ENCODE measurements at regions not wholly inside any gene's neighbourhood (a gene's known extent, or its start where the extent isn't known, plus 50 kb on each side); places are given as distances from the start of the nearest gene placed in this dataset.

DNA sequence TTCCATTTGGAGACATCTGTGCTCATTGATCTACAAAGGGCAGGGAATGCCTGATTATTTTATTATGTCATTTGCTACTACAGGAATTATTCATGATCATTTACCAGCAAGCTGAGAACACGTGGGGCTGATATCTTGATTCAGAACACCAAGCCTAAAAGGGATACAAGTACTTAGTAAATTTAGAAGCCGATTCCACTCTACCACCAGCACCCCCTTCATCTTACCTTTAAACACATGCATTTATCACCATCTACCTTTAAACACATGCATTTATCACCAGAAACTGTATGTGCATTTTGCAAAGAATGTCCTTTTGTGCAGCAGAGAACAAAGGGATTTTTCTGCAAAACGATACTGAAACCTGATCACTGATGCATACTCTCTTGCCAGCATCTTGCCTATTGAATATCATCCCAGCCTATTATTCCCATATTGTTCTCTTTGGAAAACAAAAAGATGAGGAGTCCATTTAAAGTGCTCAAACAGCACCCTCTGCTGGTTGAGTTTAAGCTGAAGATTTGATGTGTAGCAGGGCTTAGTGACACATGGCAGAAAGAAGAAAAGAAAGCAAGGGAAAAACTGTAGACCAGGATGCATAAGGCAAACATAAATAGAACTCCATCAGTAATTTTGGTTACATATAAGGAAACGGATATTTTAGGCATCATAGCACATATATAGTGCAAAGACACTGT, 132.6 kb upstream of the PLEKHG7 start:
- H3K27ac ChIP-seq (ENCODE audit: low read depth, low read length) = no peak overlapping the region
- POLR2A ChIA-PET = interaction anchor here (0.6 to 1.4 kb wide), 2 partner anchors 425 to 426 kb away, joined by 3 to 5 read pairs; partner anchors contain the start of gene BTG1
- ATAC-seq = peak; percentile 72

More for the DNA sequence above, 132.6 kb upstream of the PLEKHG7 start:
- Histone ChIP-seq H3K27me3 (ENCODE audit: insufficient read depth, low read length) (no peaks in the 10 kb centered on the region), H3K9me3 (ENCODE audit: control insufficient read depth in 1 of 2, insufficient read depth in 1 of 2, low read depth in 1 of 2, low read length in 2 of 2) (no peaks in the 10 kb centered on the region), H3K4me2 (ENCODE audit: low read length) (no peak overlapping the region), H3K4me3 (replicated peaks in 1 of 2; ENCODE audit: low read depth in 1 of 2, low read length in 2 of 2) (no peak overlapping the region), H2AFZ (ENCODE audit: low read depth, low read length, poor library complexity, severe bottlenecking) (no peak overlapping the region), H3K4me1 (ENCODE audit: control insufficient read depth in 1 of 2, insufficient read depth in 2 of 2, low read length in 2 of 2) (no peaks in the 10 kb centered on the region), H4K20me1 (ENCODE audit: insufficient read depth) (no peaks in the 10 kb centered on the region), H3K9ac (ENCODE audit: low read length) (no peak overlapping the region), H3K79me2 (ENCODE audit: insufficient read depth, low read length) (no peaks in the 10 kb centered on the region), H3K36me3 (ENCODE audit: control insufficient read depth in 1 of 2, insufficient read depth in 2 of 2, low read length in 2 of 2) (no peaks in the 10 kb centered on the region), H3K9me2 (ENCODE audit: insufficient read depth) (no peaks in the 10 kb centered on the region)
- CTCF ChIA-PET = interaction anchor here (0.6 to 2.3 kb wide), 7 partner anchors 13 to 1188 kb away, joined by 3 to 14 read pairs (median 3); no protein-coding TSS in a partner anchor
- peak; percentile 75 for DNase-seq (ENCODE audit: low read depth, low spot score)
- BruUV-seq (replicated peaks) = no TSS peak
- intact Hi-C loops (cut with micrococcal nuclease) = loop anchor here (1.0 to 10.0 kb wide), 6 partner anchors 68 to 1188 kb away; partner anchors contain the start of gene BTG1
- RAD21 ChIA-PET (ENCODE audit: low non-redundant PET in 1 of 2, low total read pairs in 2 of 2, uncharacterized antibody in 2 of 2, unreplicated experiment in 2 of 2) = interaction anchor here in 1 of 2 experiments (1.4 kb wide), 1 partner anchor 1188 kb away, joined by 3 read pairs; no protein-coding TSS in a partner anchor
- no peak for TF ChIP-seq POLR2A (IDR thresholded peaks at IDR 0.05; ENCODE audit: borderline replicate concordance, extremely low read depth, insufficient read depth, insufficient read length)
- TF ChIP-seq, protein P1, sequence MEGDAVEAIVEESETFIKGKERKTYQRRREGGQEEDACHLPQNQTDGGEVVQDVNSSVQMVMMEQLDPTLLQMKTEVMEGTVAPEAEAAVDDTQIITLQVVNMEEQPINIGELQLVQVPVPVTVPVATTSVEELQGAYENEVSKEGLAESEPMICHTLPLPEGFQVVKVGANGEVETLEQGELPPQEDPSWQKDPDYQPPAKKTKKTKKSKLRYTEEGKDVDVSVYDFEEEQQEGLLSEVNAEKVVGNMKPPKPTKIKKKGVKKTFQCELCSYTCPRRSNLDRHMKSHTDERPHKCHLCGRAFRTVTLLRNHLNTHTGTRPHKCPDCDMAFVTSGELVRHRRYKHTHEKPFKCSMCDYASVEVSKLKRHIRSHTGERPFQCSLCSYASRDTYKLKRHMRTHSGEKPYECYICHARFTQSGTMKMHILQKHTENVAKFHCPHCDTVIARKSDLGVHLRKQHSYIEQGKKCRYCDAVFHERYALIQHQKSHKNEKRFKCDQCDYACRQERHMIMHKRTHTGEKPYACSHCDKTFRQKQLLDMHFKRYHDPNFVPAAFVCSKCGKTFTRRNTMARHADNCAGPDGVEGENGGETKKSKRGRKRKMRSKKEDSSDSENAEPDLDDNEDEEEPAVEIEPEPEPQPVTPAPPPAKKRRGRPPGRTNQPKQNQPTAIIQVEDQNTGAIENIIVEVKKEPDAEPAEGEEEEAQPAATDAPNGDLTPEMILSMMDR (IDR thresholded peaks at IDR 0.05 in 2 of 3, conservative IDR thresholded peaks at IDR 0.05 in 1 of 3; ENCODE audit: borderline replicate concordance in 1 of 3, insufficient read depth in 1 of 3, low read depth in 2 of 3, low read length in 2 of 3) = peak; percentile 58 to 86 (median 81); a peak in 5 of 6 replicates
- 0 out of 2 replicates have a peak, but pooled peaks have one; percentile 5 for TF ChIP-seq SP1 (IDR thresholded peaks at IDR 0.05; ENCODE audit: low read depth)
- TF ChIP-seq CBX3 (IDR thresholded peaks at IDR 0.05; ENCODE audit: low read depth) = peak; percentile 57
- TF ChIP-seq ZNF274 (IDR thresholded peaks at IDR 0.05; ENCODE audit: low read depth, low read length) = no peak
- TF ChIP-seq JUND (IDR thresholded peaks at IDR 0.05) = no peak
- no peak for TF ChIP-seq YY1 (IDR thresholded peaks at IDR 0.05; ENCODE audit: extremely low read depth, insufficient replicate concordance, low read depth, low read length)
- TF ChIP-seq, protein P2, sequence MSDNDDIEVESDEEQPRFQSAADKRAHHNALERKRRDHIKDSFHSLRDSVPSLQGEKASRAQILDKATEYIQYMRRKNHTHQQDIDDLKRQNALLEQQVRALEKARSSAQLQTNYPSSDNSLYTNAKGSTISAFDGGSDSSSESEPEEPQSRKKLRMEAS (IDR thresholded peaks at IDR 0.05) = peak; percentile 25; the same call in 1 of the 2 replicates
- TF ChIP-seq, protein P3, sequence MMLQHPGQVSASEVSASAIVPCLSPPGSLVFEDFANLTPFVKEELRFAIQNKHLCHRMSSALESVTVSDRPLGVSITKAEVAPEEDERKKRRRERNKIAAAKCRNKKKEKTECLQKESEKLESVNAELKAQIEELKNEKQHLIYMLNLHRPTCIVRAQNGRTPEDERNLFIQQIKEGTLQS (IDR thresholded peaks at IDR 0.05) = no peak
- peak; percentile 92 for TF ChIP-seq RAD21 (IDR thresholded peaks at IDR 0.05; ENCODE audit: low read depth)
- no peak for TF ChIP-seq CEBPB (IDR thresholded peaks at IDR 0.05; ENCODE audit: low read depth)
- TF ChIP-seq EGR1 (IDR thresholded peaks at IDR 0.05; ENCODE audit: low read depth) = no peak
- TF ChIP-seq SIN3A (IDR thresholded peaks at IDR 0.05; ENCODE audit: low read depth) = no peak

Data from HCT116 (cell line).